GM12875 (cell line): ENCODE measurements at regions not wholly inside any gene's neighbourhood (a gene's known extent, or its start where the extent isn't known, plus 50 kb on each side); places are given as distances from the start of the nearest gene placed in this dataset.

Experiments used
- H3K4me3 ChIP-seq: one replicate; pipeline ENCODE4 v1.5.1; 2011; ENCODE audit warnings: low read depth, low read length, control low read depth
- CTCF ChIP-seq: IDR thresholded peaks from 2 replicates; pipeline ENCODE4 v1.5.1; 2011; ENCODE audit warnings: low read depth, mild to moderate bottlenecking, control low read depth, inconsistent platforms, low read length, moderate library complexity, borderline replicate concordance; ENCODE audit not compliant: insufficient read depth

- no peak for TF ChIP-seq CTCF
- no peak overlapping the region for H3K4me3 ChIP-seq
These were observed 277.0 kb downstream of the CDH2 start for GRCh38 chr18:27899893-27900292.

GRCh38 chr18:27894746-27895145 lies 282.2 kb downstream of the CDH2 start:
- H3K4me3 ChIP-seq, result no peak overlapping the region
- TF ChIP-seq CTCF, result no peak

GRCh38 chr18:27887711-27888495 lies 289.0 kb downstream of the CDH2 start:
- no peak overlapping the region for H3K4me3 ChIP-seq
- TF ChIP-seq CTCF, result no peak

GRCh38 chr18:27887287-27887686 lies 289.6 kb downstream of the CDH2 start:
- TF ChIP-seq CTCF, result no peak

GRCh38 chr18:27879540-27879939 lies 297.4 kb downstream of the CDH2 start:
- no peak overlapping the region for H3K4me3 ChIP-seq
- TF ChIP-seq CTCF, result no peak

More at GRCh38 chr18:27887287-27887686, 289.6 kb downstream of the CDH2 start:
- H3K4me3 ChIP-seq, result no peak overlapping the region

GRCh38 chr18:27871726-27872125 lies 305.2 kb downstream of the CDH2 start:
- no peak overlapping the region for H3K4me3 ChIP-seq
- TF ChIP-seq CTCF, result no peak

- TF ChIP-seq CTCF, result no peak
- no peak overlapping the region for H3K4me3 ChIP-seq
These were observed 307.2 kb downstream of the CDH2 start for GRCh38 chr18:27869735-27870134.
